Heart right ventricle (tissue), 16 donors: ENCODE measurements at regions not wholly inside any gene's neighbourhood (a gene's known extent, or its start where the extent isn't known, plus 50 kb on each side); places are given as distances from the start of the nearest gene placed in this dataset.

Source experiments
- ATAC-seq, 8 donors: fragments of 200-7000 bp; cut with Tn5 transposase; one replicate each; pipeline ENCODE4 v1.9.1; 2020; ENCODE audit warnings: mild to moderate bottlenecking in 8 of 8, moderate library complexity in 8 of 8, moderate number of reproducible peaks in 1 of 8
- DNase-seq, 2 donors: peaks; one replicate each; pipeline ENCODE4 v3.0.0-alpha.2; 2020
- H3K27ac ChIP-seq, 10 donors: fragments of 200-600 bp; sonication (generic) in 2 of 10; one replicate each; pipeline versions ENCODE4 v1.5.0 to v1.8.0; 2020 to 2022; ENCODE audit warnings: mild to moderate bottlenecking in 3 of 10
- H3K27me3 ChIP-seq, 7 donors: fragments of 200-600 bp; one replicate each; pipeline ENCODE4 v1.8.0; 2021 to 2022; ENCODE audit warnings: mild to moderate bottlenecking in 2 of 7
- H3K36me3 ChIP-seq, 9 donors: fragments of 200-600 bp; sonication (generic) in 1 of 9; one replicate each; pipeline versions ENCODE4 v1.5.0 to v1.8.0; 2020 to 2022; ENCODE audit warnings: mild to moderate bottlenecking in 2 of 9
- H3K4me1 ChIP-seq, 9 donors: fragments of 200-600 bp; sonication (generic) in 1 of 9; one replicate each; pipeline versions ENCODE4 v1.5.0 to v1.8.0; 2020 to 2022; ENCODE audit warnings: mild to moderate bottlenecking in 4 of 9
- H3K4me3 ChIP-seq, 10 donors: fragments of 200-600 bp; sonication (generic) in 2 of 10; one replicate each; pipeline versions ENCODE4 v1.5.0 to v1.8.0; 2020 to 2022; ENCODE audit warnings: mild to moderate bottlenecking in 7 of 10, moderate library complexity in 2 of 10
- H3K9me3 ChIP-seq, 11 donors: fragments of 200-600 bp in 10 of 11; sonication (generic) in 2 of 11; one replicate each; pipeline versions ENCODE4 v1.5.0 to v1.8.0; 2013 to 2022; ENCODE audit warnings: mild to moderate bottlenecking in 2 of 11, control low read depth in 1 of 11, moderate library complexity in 1 of 11
- CTCF ChIP-seq, 9 donors: fragments of 200-600 bp; sonication (generic) in 2 of 9; IDR thresholded peaks; one replicate each; pipeline versions ENCODE4 v1.5.0 to v1.8.0; 2021 to 2022; ENCODE audit warnings: antibody characterized with exemption in 9 of 9, mild to moderate bottlenecking in 5 of 9, moderate library complexity in 1 of 9
- WGBS, 2 donors: extraction: QIAGEN DNeasy Blood & Tissue Kit; methylation state at CpG; one replicate each; pipeline ENCODE4 v1.1.7; 2013; ENCODE audit warnings: inconsistent platforms in 1 of 2; 5-methylcytosine and 5-hydroxymethylcytosine counted together
- intact Hi-C, 10 donors: fragments of 100-400 bp; cut with DNase I; formaldehyde crosslinking; loops; one replicate each; pipeline versions ENCODE4 v1.11.1 to v1.14.2; 2022
- donor health status: Arrhythmogenic right ventricular cardiomyopathy.
- donor health status: ischemic (EF 13 %, LVEDD 7.1; RV severe dilation, severe dysfunction).
- donor health status: healthy with polysubstance abuse.
- donor health status: DM: no; HTN: yes; CAD: no.
- donor health status: DM: no; HTN: no; CAD: no.
- donor health status: ischemic (EF 25% LVEDD 6.9; RV normal size, moderate dysfunction).
- donor health status: ischemic (EF 25% LVEDD 5.7; RV mildly dilated, moderate dysfunction).
- donor health status: healthy.
- donor health status: DM: yes; HTN: yes; CAD: no.
- donor health status: Ischemic cardiomyopathy.
- donor health status: ischemic (EF 35%, LVEDD 5.7; RV mildly dilated, moderate dysfunction).
- donor health status: nonischemic (EF 11% LVEDD 7.7; RV severe dilation, severe dysfunction).
- donor health status: DM: yes; HTN: yes; CAD: no.
- donor health status: PGD.
- donor health status: ischemic (EF 29% LVEDD 5.4; RV normal size, mild dysfunction).
- donor health status: nonischemic (EF 23%, LVEDD 6.1; RV moderate dilation, normal function).

DNA sequence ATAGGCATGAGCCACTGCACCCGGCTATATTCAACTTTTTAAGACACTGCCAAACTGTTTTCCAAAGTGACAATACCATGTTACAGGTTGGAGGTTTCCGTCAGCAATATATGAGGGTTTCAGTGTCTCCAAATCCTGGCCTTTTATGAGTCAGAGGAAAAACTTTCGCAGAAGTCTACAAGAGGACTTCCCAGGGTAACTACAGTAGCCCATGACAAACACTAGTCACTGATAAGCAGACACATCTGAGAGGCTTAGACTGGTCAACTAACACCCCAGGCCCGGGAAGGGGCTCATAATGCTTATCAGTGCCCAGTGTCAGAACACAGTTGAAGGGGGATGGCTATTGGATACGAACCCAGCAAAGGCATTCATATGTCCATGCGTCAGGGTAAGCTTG is 85.4 kb downstream of the SOX4 start:
- Histone ChIP-seq H3K36me3 (no peaks in the 10 kb centered on the region), H3K9me3 (no peaks in the 10 kb centered on the region), H3K4me1 (peaks cover 0 to 8% (median 0%) of the 10 kb centered on the region in 9 donors), H3K27me3 (no peaks in the 10 kb centered on the region), H3K27ac (no peak overlapping the region), H3K4me3 (no peak overlapping the region)
- DNase-seq (no peak), ATAC-seq (no peak)
- 85 to 87% methylated on average over 6 of the region's 6 CpGs for WGBS, 2 donors
- no peak for TF ChIP-seq CTCF (IDR thresholded peaks at IDR 0.05)
- intact Hi-C loops: no loop called here

GRCh38 chr6:21679761-21680265 is 86.3 kb downstream of the SOX4 start:
- Histone ChIP-seq H3K36me3 (no peaks in the 10 kb centered on the region), H3K27me3 (no peaks in the 10 kb centered on the region), H3K27ac (no peak overlapping the region), H3K4me1 (peaks cover 0 to 5% (median 0%) of the 10 kb centered on the region in 9 donors), H3K9me3 (no peaks in the 10 kb centered on the region), H3K4me3 (no peak overlapping the region)
- ATAC-seq (no peak), DNase-seq (no peak)
- intact Hi-C loops: no loop called here
- TF ChIP-seq CTCF (IDR thresholded peaks at IDR 0.05): no peak
- WGBS, 2 donors: 87 to 95% methylated on average over 2 of the region's 2 CpGs

DNA sequence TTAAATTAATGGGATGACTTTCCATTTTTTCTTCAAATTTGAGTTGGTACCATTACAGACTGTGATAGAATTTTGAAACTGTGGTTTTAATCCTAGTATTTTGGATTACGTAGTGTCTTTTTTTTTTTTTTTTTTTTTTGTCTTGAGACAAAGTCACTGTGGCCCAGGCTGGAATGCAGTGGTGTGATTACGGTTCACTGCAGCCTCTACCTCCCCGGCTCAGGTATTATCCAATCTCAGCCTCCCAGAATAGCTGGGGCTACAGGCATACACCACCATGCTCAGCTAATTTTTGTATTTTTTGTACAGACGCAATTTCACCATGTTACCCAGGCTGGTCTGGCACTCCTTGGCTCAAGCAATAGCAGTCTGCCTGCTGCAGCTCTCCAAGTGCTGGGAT is 87.1 kb downstream of the SOX4 start:
- H3K27ac ChIP-seq: no peak overlapping the region
- intact Hi-C loops: no loop called here
- WGBS, 2 donors: 94 to 96% methylated on average over 4 of the region's 4 CpGs
- H3K27me3 ChIP-seq: no peaks in the 10 kb centered on the region
- H3K4me1 ChIP-seq: peaks cover 0 to 5% (median 0%) of the 10 kb centered on the region in 9 donors
- H3K36me3 ChIP-seq: no peaks in the 10 kb centered on the region
- TF ChIP-seq CTCF (IDR thresholded peaks at IDR 0.05): no peak
- DNase-seq: no peak
- no peak for ATAC-seq
- H3K4me3 ChIP-seq: no peak overlapping the region
- H3K9me3 ChIP-seq: no peaks in the 10 kb centered on the region

DNA sequence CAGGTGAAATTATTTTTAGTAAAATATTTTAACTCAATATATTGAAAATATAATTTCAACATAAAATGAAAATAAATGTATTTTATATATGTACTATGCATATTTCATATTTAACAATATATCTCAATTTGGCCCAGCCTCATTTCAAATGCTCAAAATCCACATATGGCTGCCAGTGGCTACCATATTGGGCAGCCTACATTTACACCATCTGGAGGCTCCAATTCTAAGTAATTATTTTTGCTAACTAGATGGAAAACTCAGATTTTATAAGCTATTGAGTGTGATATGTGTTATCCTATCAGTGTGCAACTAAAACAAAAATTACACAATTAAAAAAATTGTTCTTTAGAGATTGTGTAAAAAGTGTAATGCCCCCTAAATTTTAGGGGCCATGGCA is 96.9 kb downstream of the SOX4 start:
- Histone ChIP-seq H3K9me3 (peaks cover 0 to 15% (median 0%) of the 10 kb centered on the region in 11 donors), H3K4me3 (no peak overlapping the region), H3K27me3 (no peaks in the 10 kb centered on the region), H3K4me1 (peaks cover 0 to 24% (median 0%) of the 10 kb centered on the region in 9 donors), H3K36me3 (no peaks in the 10 kb centered on the region), H3K27ac (no peak overlapping the region)
- intact Hi-C loops: no loop called here
- ATAC-seq (no peak), DNase-seq (no peak)
- TF ChIP-seq CTCF (IDR thresholded peaks at IDR 0.05): no peak
